HCT116 (cell line): ENCODE measurements at regions not wholly inside any gene's neighbourhood (a gene's known extent, or its start where the extent isn't known, plus 50 kb on each side); places are given as distances from the start of the nearest gene placed in this dataset.

Experiments used
- ATAC-seq: fragments of 200-7000 bp; cut with Tn5 transposase; 2 replicates; pipeline ENCODE4 v1.9.1; 2020; ENCODE audit warnings: mild to moderate bottlenecking, moderate library complexity
- BruUV-seq: library from RNA; stranded (reverse); fragments of 400-500 nt; replicated peaks from 2 replicates; lab custom pipeline; 2021; lab: Mats Ljungman, UMichigan
- CTCF ChIA-PET: fragments of 300-600 bp; sonication (Branson Sonifier 250); formaldehyde crosslinking; loops from one replicate; lab custom pipeline; 2021; ENCODE audit warnings: antibody characterized with exemption; lab: Charles Lee
- POLR2A ChIA-PET: fragments of 300-600, 350-600 bp; sonication (Branson Sonifier 250); formaldehyde crosslinking; loops from one replicate; lab custom pipeline; 2021; ENCODE audit warnings: antibody characterized with exemption; lab: Charles Lee
- RAD21 ChIA-PET, 2 experiments: fragments of 300-600 bp; sonication (Branson Sonifier 250); formaldehyde crosslinking; loops; one replicate each; lab custom pipeline; 2023; ENCODE audit warnings: low total read pairs in 2 of 2; ENCODE audit not compliant: uncharacterized antibody in 2 of 2, unreplicated experiment in 2 of 2, low non-redundant PET in 1 of 2; lab: Charles Lee
- DNase-seq: peaks from one replicate; pipeline ENCODE4 v3.0.0-alpha.2; 2010; ENCODE audit warnings: low read depth, low spot score
- H2AFZ ChIP-seq: fragments of 200-600 bp; shearing (Covaris generic), sonication (generic); 2 replicates; pipeline ENCODE4 v1.6.1; 2017; ENCODE audit warnings: low read depth, mixed run types, mixed read lengths, antibody characterized with exemption, low read length; ENCODE audit not compliant: poor library complexity, severe bottlenecking
- H3K27ac ChIP-seq: 2 replicates; pipeline ENCODE4 v1.5.1; 2012; ENCODE audit warnings: low read depth, low read length
- H3K27me3 ChIP-seq: fragments of 200-600 bp; sonication (generic); 2 replicates; pipeline ENCODE4 v1.6.1; 2016; ENCODE audit warnings: mixed run types, low read length, mixed read lengths; ENCODE audit not compliant: insufficient read depth
- H3K36me3 ChIP-seq, 2 experiments: fragments of 200-500 bp in 1 of 2; fragments of 200-600 bp in 1 of 2; sonication (Bioruptor generic) in 1 of 2; sonication (generic) in 1 of 2; 2 replicates each; pipeline versions ENCODE4 v1.5.1 to v1.6.1; 2014 to 2016; ENCODE audit warnings: low read length in 2 of 2, inconsistent platforms in 1 of 2, mixed read lengths in 1 of 2, mixed run types in 1 of 2; ENCODE audit not compliant: insufficient read depth in 2 of 2, control insufficient read depth in 1 of 2
- H3K4me1 ChIP-seq, 2 experiments: fragments of 200-600 bp in 1 of 2; sonication (generic) in 1 of 2; 2 replicates each; pipeline versions ENCODE4 v1.5.1 to v1.6.1; 2012 to 2017; ENCODE audit warnings: low read length in 2 of 2, inconsistent platforms in 1 of 2, mild to moderate bottlenecking in 1 of 2, mixed read lengths in 1 of 2, mixed run types in 1 of 2, moderate library complexity in 1 of 2; ENCODE audit not compliant: insufficient read depth in 2 of 2, control insufficient read depth in 1 of 2
- H3K4me2 ChIP-seq: fragments of 200-600 bp; sonication (generic); 2 replicates; pipeline ENCODE4 v1.6.1; 2017; ENCODE audit warnings: mixed run types, low read length, mixed read lengths
- H3K4me3 ChIP-seq, 2 experiments: fragments of 200-600 bp in 1 of 2; sonication (generic) in 1 of 2; replicated peaks in 1 of 2; 2 replicates each; pipeline ENCODE4 v1.5.1; 2011 to 2016; ENCODE audit warnings: low read length in 2 of 2, control low read depth in 1 of 2, low read depth in 1 of 2, mild to moderate bottlenecking in 1 of 2, mixed read lengths in 1 of 2, mixed run types in 1 of 2
- H3K79me2 ChIP-seq: fragments of 200-600 bp; sonication (generic); 2 replicates; pipeline ENCODE4 v1.6.1; 2017; ENCODE audit warnings: mild to moderate bottlenecking, mixed run types, low read length, moderate library complexity, mixed read lengths; ENCODE audit not compliant: insufficient read depth
- H3K9ac ChIP-seq: fragments of 200-600 bp; sonication (generic); 2 replicates; pipeline ENCODE4 v1.6.1; 2016; ENCODE audit warnings: low read length, mixed read lengths
- H3K9me2 ChIP-seq: fragments of 200-600 bp; sonication (generic), shearing (Covaris generic); 2 replicates; pipeline ENCODE4 v1.6.1; 2017; ENCODE audit warnings: mixed run types, mild to moderate bottlenecking, moderate library complexity; ENCODE audit not compliant: insufficient read depth
- H3K9me3 ChIP-seq, 2 experiments: fragments of 200-500 bp in 1 of 2; fragments of 200-600 bp in 1 of 2; sonication (Bioruptor generic) in 1 of 2; sonication (generic) in 1 of 2; 2 replicates each; pipeline ENCODE4 v1.6.1; 2014 to 2017; ENCODE audit warnings: low read length in 2 of 2, mixed read lengths in 2 of 2, inconsistent platforms in 1 of 2, low read depth in 1 of 2, mild to moderate bottlenecking in 1 of 2, mixed run types in 1 of 2, moderate library complexity in 1 of 2; ENCODE audit not compliant: control insufficient read depth in 1 of 2, insufficient read depth in 1 of 2
- H4K20me1 ChIP-seq: fragments of 200-600 bp; sonication (generic), shearing (Covaris generic); 2 replicates; pipeline ENCODE4 v1.6.1; 2017; ENCODE audit warnings: mixed run types, mild to moderate bottlenecking, moderate library complexity; ENCODE audit not compliant: insufficient read depth
- ATF3 ChIP-seq: IDR thresholded peaks from 2 replicates; pipeline ENCODE4 v1.6.1; 2012
- CBX3 ChIP-seq: IDR thresholded peaks from 2 replicates; pipeline ENCODE4 v1.6.1; 2012; ENCODE audit warnings: low read depth
- CEBPB ChIP-seq: IDR thresholded peaks from 2 replicates; pipeline ENCODE4 v1.6.1; 2012; ENCODE audit warnings: low read depth
- CTCF ChIP-seq, 3 experiments: fragments of 200-600 bp in 1 of 3; sonication (generic) in 1 of 3; IDR thresholded peaks in 2 of 3; conservative IDR thresholded peaks in 1 of 3; 2 replicates each; pipeline ENCODE4 v1.5.1; 2012 to 2017; ENCODE audit warnings: low read depth in 2 of 3, low read length in 2 of 3, antibody characterized with exemption in 1 of 3, borderline replicate concordance in 1 of 3, control low read depth in 1 of 3, mild to moderate bottlenecking in 1 of 3, mixed read lengths in 1 of 3, mixed run types in 1 of 3, moderate library complexity in 1 of 3; ENCODE audit not compliant: insufficient read depth in 1 of 3
- EGR1 ChIP-seq: IDR thresholded peaks from 2 replicates; pipeline ENCODE4 v1.6.1; 2012; ENCODE audit warnings: low read depth
- EZH2 ChIP-seq: fragments of 200-600 bp; sonication (generic); IDR thresholded peaks from 2 replicates; pipeline ENCODE4 v1.6.1; 2017; ENCODE audit warnings: antibody characterized with exemption, mixed run types
- EZH2phosphoT487 ChIP-seq: fragments of 200-600 bp; IDR thresholded peaks from 2 replicates; pipeline ENCODE4 v1.6.1; 2018; ENCODE audit warnings: antibody characterized with exemption, borderline replicate concordance
- FOSL1 ChIP-seq: IDR thresholded peaks from 2 replicates; pipeline ENCODE4 v1.6.1; 2012; ENCODE audit warnings: low read depth
- JUND ChIP-seq: IDR thresholded peaks from 2 replicates; pipeline ENCODE4 v1.6.1; 2012
- MAX ChIP-seq: IDR thresholded peaks from 2 replicates; pipeline ENCODE4 v1.6.1; 2012
- REST ChIP-seq: IDR thresholded peaks from 2 replicates; pipeline ENCODE4 v1.6.1; 2012; ENCODE audit warnings: low read depth
- SP1 ChIP-seq: IDR thresholded peaks from 2 replicates; pipeline ENCODE4 v1.6.1; 2012; ENCODE audit warnings: low read depth
- SRF ChIP-seq: IDR thresholded peaks from 2 replicates; pipeline ENCODE4 v1.6.1; 2012; ENCODE audit warnings: low read depth
- TCF7L2 ChIP-seq: IDR thresholded peaks from 2 replicates; pipeline ENCODE4 v1.7.0; 2011; ENCODE audit warnings: borderline replicate concordance, inconsistent platforms; ENCODE audit not compliant: insufficient read depth, insufficient read length; ENCODE audit errors: extremely low read depth
- YY1 ChIP-seq: IDR thresholded peaks from 2 replicates; pipeline ENCODE4 v1.6.1; 2011; ENCODE audit warnings: low read length, low read depth, moderate library complexity, mild to moderate bottlenecking; ENCODE audit not compliant: insufficient replicate concordance; ENCODE audit errors: extremely low read depth
- ZBTB33 ChIP-seq: IDR thresholded peaks from 2 replicates; pipeline ENCODE4 v1.6.1; 2011; ENCODE audit warnings: mild to moderate bottlenecking, low read length, moderate library complexity; ENCODE audit not compliant: insufficient replicate concordance; ENCODE audit errors: extremely low read depth
- ZFX ChIP-seq: fragments of 450-650 bp; IDR thresholded peaks from 2 replicates; pipeline ENCODE4 v1.6.1; 2017
- ZNF274 ChIP-seq: fragments of 200-500 bp; sonication (Bioruptor generic); IDR thresholded peaks from 2 replicates; pipeline ENCODE4 v1.6.1; 2014; ENCODE audit warnings: mild to moderate bottlenecking, low read depth, low read length, inconsistent platforms
- intact Hi-C: fragments of 100-400 bp; cut with micrococcal nuclease; formaldehyde crosslinking; loops from 2 replicates; pipeline ENCODE4 v1.10.0; 2022

GRCh38 chr5:172528440-172528839 lies 74.1 kb upstream of the SH3PXD2B start:
- no peaks in the 10 kb centered on the region for H3K79me2 ChIP-seq
- no peak for TF ChIP-seq JUND
- TF ChIP-seq ZBTB33 = no peak
- no peak for TF ChIP-seq TCF7L2
- no peak for TF ChIP-seq REST
- TF ChIP-seq EZH2phosphoT487 = no peak
- TF ChIP-seq EZH2 = no peak
- no peak for TF ChIP-seq ATF3
- no peak for TF ChIP-seq FOSL1
- no peak for TF ChIP-seq CBX3
- no peak for TF ChIP-seq ZFX
- no peak for TF ChIP-seq CTCF (IDR thresholded peaks at IDR 0.05 in 2 of 3, conservative IDR thresholded peaks at IDR 0.05 in 1 of 3; ENCODE audit: borderline replicate concordance in 1 of 3, insufficient read depth in 1 of 3, low read depth in 2 of 3, low read length in 2 of 3)
- TF ChIP-seq EGR1 = no peak
- no peak for TF ChIP-seq MAX
- TF ChIP-seq SP1 = no peak
- no peak for TF ChIP-seq SRF
- TF ChIP-seq CEBPB = no peak
- no peak for TF ChIP-seq ZNF274
- no peak for TF ChIP-seq YY1
- ChIA-PET CTCF (no interaction called here), RAD21 (no interaction called here), POLR2A (no interaction called here)
- H3K9me3 ChIP-seq = no peaks in the 10 kb centered on the region
- intact Hi-C loops = no loop called here
- no peaks in the 10 kb centered on the region for H3K9me2 ChIP-seq
- no peak overlapping the region for H2AFZ ChIP-seq
- H3K36me3 ChIP-seq = no peaks in the 10 kb centered on the region
- ATAC-seq (no peak), DNase-seq (no peak)
- H3K4me3 ChIP-seq = no peak overlapping the region
- H3K27ac ChIP-seq = no peak overlapping the region
- no TSS peak for BruUV-seq
- H4K20me1 ChIP-seq = no peaks in the 10 kb centered on the region
- no peak overlapping the region for H3K9ac ChIP-seq
- H3K4me2 ChIP-seq = no peak overlapping the region
- H3K4me1 ChIP-seq = peaks cover 2 to 12% of the 10 kb centered on the region in 2 experiments; a peak in 3 of 4 replicates
- no peaks in the 10 kb centered on the region for H3K27me3 ChIP-seq
